ENCODE measurements at regions not wholly inside any gene's neighbourhood (a gene's known extent, or its start where the extent isn't known, plus 50 kb on each side); places are given as distances from the start of the nearest gene placed in this dataset.

DNA sequence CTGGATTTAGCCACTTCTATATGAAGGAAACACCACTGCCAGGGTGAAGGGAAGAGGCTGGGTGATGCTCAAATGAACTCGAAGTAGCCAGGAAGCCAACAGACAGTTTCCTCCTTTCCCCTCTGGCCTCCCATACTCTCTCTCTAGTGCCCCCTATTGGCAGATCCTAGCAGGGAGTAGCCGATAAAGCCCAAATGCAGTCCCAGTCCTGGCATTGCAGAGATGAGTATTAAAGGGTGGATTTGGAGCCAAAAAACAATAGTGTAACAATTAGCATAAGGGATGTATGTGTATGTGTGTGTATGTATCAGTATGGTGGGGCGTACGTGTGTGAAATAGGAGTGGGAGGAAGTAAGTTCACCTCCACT lies 213.8 kb upstream of the LDB2 start:
- DNase-seq (ENCODE audit: low read depth), result no peak

DNA sequence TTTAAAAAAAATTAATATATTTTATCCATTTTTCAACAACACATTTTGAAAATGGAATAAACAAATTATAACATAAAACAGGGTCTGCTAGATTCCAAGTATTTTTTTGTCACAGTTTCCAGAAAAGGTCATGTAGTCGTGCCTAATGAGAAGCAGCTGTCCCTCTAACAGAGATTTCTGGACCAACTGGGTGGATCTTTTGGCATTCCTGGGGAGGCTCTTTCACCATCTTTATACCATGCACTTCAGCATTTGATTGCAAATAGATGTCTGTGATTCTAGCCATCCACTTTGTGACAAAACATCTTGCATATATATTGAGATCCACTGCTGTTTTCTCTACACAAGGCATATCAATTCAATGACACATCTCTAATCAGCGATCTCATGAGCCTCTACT lies 210.7 kb upstream of the LDB2 start:
- DNase-seq (ENCODE audit: low read depth), result no peak

DNA sequence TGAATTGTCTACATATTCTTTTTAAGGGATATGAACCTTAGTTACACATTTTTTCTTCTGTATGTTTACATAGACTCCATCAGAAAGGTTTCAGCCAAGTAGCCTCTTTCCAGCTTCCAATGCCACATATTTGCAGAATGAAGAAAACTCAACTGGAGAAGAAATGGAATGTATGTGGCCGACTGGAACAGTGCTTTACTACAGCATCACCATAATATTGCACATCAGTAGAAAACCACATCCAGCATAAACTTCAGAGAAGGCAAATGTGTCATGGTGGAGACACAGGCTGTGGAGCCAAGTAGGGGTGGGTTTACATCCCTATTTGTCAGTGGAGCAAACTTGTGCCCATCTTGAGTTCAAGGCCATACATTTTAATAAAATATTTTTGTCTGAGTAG lies 204.8 kb upstream of the LDB2 start:
- DNase-seq (ENCODE audit: low read depth), result no peak

DNA sequence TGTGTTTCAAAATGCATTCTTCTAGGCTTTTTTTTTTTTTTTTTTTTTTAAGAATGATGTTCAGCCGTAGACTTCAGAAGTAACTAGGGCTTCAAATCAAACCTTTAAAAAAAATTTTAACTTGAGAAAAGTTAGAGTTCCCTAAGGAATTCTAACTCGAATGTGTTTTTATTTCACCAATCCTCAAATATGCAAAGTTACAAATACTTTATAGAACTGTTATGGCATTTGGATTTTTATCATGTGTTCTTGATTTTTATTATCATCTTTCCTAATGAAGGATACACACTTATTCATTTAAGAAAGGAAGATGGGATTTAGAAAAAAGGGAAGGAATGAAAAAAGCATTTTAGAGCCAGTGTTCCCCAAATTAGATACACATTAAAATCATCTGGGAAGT lies 200.6 kb upstream of the LDB2 start:
- no peak for DNase-seq (ENCODE audit: low read depth)

DNA sequence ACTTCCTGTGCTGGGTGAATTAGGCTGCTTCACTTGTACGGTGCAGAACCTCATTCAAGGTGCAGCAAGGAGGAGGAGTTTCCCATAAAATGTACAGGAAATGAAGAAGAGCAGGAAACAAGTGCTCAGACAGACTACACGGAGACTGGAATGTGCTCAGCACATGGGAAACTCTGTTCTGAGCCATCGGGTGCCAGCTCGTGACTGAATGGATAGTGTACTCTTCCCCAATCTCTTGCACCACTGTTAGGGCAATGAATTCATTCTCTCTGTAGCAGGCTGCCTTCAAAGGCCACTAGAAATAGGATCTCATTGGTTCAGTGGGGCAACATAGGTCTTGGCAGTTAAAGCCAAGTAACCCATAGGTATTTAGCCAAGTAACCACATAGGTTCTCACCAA lies 200.0 kb upstream of the LDB2 start:
- no peak for DNase-seq (ENCODE audit: low read depth)

DNA sequence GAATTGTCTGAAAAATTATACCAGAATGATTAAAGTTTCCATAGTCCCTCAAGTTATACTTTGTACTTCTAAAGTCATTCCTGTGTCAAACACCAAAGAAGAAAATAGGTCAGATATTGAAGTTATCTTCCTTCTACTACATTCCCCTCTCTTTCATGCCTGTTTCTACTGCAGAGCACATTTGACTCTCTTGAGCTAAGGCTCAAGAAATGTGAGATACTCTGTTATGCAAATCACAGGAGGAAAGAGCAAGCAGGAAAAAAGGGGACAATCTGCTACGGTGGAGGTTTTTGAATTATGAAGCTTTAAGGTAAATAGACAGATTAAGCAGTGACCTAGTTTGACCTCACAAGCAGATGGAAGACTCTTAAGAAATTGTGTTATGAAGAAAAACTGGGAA lies 198.9 kb upstream of the LDB2 start:
- no peak for DNase-seq (ENCODE audit: low read depth)

DNA sequence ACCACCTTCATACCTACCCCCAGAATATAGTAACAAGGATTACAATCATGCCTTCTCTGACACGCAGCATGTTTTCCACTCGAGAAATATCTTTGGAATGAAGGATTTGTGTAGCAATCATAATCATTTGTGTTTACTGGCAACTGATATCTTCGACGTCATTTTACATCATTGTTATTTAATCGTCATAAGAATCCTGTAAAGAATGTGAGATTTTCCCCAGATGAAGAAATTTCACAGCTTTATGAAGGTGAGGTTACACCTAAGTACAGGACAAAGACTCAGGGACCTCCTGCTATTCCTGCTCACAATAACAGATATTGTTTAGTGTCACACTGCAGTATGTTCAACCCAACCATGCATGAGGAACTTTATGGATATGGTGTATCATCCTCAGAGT lies 198.2 kb upstream of the LDB2 start:
- no peak for DNase-seq (ENCODE audit: low read depth)

DNA sequence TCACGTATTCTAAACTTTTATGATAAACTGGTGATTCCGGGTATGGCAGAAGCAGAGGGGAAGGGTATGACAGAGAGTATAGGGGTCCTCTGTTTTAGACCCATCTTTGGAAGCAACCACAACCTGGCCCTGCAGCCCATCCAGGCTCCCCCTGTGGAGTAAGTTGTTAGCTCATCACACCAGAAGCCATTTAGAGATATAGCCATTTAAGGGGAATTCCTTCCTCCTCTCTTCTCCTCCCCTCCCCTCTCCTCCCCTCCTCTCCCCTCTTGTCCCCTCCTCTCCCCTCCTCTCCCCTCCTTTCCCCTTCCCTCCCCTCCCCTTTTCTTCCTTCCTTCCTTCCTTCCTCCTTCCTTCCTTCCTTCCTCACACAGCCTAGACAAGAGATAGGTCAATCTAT lies 197.3 kb upstream of the LDB2 start:
- no peak for DNase-seq (ENCODE audit: low read depth)

DNA sequence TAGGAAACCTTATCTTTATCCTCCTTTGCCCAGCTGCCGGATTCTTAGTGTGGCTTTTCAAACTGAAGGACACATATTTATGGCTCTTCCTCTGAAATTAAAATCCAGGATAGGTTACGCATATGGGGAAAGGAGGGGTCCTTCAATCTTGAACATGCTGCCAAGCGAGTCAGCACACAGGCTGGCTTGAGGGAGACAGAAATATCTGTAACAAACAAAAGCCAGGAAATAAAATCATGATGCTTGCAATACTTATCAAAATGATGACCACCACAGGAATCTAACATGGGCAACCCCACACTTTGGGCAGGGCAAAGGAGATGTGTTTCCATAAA lies 196.4 kb upstream of the LDB2 start:
- no peak for DNase-seq (ENCODE audit: low read depth)

DNA sequence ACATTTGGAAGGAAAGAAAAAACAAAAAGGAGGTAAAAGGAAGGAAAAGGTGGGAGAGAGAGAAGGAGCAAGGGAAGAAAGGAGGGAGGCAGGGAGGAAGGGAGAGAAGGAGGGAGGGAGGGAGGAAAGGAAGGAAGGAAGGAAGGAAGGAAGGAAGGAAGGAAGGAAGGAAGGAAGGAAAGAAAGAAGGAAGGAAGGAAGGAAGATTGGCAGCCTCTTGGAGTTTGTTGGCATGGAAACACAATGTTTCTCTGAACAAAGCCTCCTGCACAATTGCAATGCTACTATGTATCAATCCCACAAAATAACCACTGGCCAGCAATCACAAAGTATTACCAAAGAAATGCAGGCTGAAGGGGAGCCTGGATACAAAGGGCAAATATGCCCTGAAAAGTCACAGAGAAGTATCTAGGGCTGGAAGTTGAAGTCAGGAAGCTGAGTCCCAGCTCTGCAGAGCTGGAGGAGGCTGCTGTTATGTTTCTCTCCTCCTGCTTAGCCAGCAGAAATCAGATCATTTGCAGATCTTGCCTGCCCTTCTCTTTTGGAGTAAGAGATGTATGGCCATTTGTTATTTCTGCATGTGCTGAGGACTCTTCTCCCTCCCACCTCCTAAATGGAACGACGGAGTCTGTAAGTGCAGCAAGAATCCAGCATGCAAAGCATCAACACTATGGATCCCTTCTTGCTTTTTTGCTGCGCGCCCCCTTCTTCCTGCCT lies 195.9 kb upstream of the LDB2 start:
- DNase-seq (ENCODE audit: low read depth), result no peak

DNA sequence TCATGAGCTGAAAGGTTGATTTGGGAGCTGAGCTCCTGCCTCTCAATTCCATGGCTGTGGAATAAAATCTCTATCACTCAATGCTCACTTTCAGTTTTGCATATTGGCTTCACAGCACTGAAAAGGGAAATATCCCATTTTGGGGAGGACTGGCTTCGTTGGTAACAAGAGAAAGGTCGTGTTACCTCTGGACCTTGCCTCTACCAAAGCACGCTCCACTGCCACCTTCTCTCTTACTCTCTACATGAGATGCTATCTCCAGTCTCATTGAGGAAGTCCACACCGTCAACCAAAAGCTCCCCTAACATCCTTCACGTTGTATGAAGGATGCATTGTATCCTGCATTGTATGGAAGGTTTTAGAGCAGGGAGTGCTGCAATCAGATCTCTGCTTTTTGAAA lies 195.0 kb upstream of the LDB2 start:
- no peak for DNase-seq (ENCODE audit: low read depth)

DNA sequence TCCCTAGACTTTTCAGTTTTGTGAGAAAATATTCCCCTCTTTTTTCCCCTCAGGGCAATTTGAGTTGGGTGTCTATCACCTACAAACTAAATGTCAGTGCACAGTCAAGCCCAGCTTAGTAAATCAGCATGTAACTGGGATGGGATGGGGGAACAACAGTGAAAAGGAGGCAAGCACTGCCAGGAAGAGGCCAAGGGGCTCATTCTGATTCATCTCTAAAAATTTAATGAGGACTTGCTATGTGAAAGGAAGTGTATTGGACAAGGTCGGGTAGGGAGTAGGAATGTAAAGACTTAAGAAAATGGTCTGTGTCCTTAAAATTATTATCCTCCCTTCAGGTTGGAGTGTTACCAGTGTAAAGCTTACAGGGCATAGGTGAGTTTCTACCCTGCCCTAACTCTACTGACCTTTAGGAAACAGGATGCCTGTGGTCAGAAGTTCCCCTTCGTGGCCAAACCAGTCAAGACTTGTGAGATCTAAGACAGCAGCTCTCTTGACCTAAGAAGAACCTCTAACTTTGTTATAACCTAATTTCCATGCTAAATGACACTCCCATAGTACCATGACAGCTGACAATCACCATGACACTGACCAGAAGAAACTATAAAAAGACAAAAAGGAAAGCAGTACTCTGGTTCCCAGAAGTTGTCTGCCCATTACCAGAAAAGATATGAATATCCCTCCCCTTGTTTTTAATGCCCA lies 194.4 kb upstream of the LDB2 start:
- DNase-seq (ENCODE audit: low read depth), result no peak

DNA sequence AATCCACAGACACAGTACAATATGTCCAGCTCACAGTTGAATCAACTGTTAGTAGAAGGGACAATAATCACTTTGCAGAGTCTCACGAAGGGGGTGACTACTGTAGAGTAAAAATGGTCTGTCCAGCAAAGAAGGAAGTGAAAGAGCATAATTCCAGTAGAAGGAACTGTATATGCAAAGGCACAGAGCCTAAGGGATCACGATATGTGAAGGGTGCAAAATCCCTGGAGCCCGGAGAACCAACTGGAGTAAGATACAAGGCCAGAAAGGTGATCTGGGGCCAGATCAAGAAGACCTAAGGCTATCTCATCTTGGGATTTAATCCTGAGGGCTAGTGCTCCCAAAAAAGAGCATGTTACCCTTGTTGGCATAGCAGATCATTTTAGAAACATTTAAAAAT lies 192.7 kb upstream of the LDB2 start:
- DNase-seq (ENCODE audit: low read depth), result no peak

DNA sequence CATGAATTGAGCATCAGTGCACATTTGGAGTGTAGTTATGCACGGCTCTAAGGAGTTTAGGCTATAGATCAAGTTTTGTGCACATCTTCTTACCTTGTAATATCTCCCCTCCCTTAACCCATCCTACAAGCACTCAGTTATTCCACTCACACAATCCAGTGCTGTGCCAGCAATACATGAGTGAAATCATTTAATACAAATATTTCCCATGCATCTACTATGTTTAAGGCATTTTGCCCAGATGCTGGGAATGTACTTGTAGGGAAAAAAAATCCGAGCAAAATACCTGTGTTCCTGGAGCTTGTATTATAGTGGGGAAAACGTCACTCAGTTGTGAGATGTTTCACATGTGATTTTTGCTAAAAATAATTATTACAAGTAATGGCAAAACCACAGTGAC lies 191.6 kb upstream of the LDB2 start:
- no peak for DNase-seq (ENCODE audit: low read depth)

DNA sequence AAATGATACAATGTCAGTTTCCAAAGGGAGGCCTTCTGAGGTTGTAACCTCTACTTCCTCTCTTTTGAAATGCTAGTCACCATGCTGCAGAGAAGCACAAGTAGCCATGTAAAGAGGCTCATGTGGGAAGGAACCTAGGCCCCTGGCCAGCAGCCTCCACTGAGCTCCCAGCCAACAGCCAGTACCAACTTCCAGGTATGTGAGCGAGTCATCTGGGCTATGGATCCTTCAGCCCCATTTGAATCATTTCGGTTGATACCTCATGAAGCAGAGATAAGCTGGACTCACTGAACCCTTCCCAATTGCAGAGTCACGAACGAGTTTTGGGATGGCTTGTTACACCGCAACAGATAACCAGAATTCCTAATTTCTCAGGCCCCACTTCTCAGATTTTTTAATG lies 187.0 kb upstream of the LDB2 start:
- no peak for DNase-seq (ENCODE audit: low read depth)

DNA sequence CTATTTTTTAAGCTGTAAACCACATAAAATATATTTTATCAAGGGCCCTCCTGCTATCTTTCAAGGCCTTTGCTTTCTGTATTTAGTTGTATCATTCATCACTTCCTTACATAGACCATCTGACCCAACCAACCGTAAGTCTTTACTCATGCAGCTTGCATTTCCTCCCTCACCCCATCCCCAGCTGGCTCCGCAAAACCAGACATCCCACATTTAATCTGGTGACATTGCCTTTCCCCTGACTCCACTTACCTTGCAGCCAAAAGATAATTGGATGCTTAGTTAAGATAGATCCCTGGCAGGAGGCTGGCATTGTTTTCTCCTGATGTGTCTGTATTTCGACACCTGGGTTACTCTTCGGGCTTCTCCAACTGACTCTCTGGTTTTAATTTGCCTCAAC lies 183.7 kb upstream of the LDB2 start:
- no peak for DNase-seq (ENCODE audit: low read depth)

DNA sequence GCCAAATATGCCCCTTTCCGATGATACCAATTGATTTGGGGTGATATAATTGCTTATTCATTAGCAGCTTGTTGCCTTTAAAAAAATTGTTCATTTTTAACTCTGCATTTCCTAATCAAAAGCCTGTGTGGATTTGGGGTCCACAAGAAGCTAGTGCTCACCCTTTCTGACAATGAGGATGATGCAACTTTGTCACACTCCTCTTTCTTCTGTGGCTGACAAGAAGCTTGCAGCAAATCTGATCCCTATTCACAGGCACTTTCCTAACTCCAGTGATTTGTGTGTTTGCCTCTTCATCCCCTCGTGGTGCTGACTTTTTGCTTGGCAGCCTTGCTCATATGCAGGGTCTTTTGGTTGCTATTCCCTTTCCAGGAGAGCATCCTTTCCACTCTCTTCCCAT lies 182.7 kb upstream of the LDB2 start:
- no peak for DNase-seq (ENCODE audit: low read depth)

DNA sequence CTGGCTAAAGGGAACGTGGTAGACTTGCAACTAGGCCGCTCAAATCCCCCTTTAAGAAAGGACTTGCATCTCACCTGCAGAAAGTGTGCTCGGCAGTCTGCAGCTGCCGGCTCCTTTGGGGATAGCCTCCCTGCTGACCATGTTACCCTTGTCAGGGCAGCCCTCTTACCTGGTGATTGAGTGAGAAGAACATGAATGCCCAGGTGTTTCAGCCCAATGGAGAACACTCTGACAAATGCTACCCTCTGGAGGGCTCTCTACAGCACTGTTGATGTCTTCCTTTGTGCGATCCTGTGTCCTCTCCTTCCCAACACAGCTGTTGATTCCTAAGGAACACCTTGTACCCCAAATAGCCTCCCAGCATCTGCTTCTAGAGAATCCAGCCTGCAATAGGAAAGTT lies 178.7 kb upstream of the LDB2 start:
- DNase-seq (ENCODE audit: low read depth), result no peak

DNA sequence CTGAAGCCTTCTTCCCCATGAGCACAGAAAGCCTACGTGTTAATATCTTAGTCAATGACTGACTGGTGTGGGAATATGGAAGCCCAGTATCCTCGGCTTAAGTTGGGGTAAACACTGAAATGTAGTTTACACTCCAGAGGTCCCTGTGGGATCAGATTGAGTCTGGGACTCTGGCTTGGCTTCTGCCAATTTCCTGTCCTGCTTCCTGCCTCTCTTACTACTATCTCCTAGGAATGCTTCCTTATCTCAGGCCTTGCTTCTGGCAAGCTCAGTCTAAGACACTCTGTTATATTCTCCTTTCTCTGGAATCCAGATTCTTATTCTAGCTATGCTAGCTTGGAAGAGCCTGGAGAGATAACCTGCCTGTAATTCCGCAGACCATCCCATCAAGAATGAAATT lies 174.0 kb upstream of the LDB2 start:
- no peak for DNase-seq (ENCODE audit: low read depth)

DNA sequence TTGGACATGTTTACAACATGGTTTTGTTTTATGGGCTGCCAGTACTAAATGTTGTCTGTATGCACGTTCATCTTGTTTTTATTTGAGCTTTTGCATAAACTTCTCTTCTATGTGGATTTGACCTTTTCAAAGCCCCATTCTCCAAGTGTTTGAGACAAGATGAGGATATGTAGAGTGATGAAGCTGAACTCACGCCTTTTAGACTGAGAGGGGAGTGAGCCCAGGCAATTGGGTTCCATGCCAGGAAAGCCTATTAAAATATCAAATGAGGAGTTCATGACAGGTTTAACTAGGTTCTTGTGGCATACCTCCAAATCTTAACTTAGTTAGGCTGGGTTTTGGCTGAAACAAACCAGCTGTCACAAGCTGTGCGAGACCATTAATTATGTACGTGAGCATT lies 170.4 kb upstream of the LDB2 start:
- DNase-seq (ENCODE audit: low read depth), result no peak

DNA sequence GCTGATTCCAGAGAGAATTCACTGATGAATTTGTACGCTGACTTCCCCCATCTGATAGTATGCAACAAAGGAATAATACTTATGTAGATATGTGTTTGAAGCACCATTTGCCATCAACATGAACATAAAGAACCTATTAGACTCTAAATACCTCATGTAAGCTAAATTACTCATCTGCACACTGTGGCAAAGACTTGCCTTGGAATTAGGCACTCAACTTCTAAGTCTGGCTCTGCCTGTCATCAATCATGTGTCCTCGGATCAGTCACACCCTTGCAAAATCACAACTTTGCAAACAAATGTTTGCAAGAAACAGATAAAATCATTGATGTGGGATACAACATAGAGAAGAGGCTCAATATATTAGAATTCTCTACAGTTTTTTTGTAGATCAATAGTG lies 169.9 kb upstream of the LDB2 start:
- no peak for DNase-seq (ENCODE audit: low read depth)

DNA sequence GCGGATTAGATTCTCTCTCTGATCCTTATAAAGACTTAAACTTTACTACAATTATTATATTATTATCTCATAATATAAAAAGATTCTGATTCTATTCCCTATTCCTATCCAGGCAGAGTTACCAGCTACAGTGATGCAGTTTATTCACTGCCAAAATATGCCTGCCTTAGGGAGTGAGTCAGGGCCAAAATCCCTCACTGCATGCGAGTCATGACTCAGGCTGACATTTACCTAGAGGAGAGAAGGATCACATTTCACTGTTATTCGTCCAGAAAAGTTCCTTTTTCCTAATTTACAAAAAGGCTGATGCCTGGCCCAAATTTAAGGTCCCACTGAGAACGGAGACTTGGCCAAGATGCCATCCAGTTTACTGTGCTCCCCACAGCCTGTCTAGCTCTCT lies 168.5 kb upstream of the LDB2 start:
- no peak for DNase-seq (ENCODE audit: low read depth)

DNA sequence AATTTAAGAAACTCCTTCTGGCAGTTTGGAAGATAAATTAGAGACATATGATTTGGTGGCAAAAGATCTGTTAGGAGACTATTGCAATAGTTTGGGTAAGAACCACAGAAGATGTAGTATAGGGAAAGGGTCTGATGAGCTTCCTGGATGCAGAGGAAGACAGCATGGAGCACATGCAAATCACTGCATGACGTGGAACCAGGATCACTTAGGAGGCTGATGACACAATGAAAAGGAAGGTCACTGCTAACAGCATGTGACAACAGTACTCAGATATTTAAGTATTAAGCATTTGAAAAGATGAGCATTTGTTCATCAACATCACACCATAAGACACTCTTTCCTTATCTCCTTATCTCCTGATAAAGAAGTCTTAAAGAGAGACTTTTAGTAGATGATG lies 167.8 kb upstream of the LDB2 start:
- no peak for DNase-seq (ENCODE audit: low read depth)

DNA sequence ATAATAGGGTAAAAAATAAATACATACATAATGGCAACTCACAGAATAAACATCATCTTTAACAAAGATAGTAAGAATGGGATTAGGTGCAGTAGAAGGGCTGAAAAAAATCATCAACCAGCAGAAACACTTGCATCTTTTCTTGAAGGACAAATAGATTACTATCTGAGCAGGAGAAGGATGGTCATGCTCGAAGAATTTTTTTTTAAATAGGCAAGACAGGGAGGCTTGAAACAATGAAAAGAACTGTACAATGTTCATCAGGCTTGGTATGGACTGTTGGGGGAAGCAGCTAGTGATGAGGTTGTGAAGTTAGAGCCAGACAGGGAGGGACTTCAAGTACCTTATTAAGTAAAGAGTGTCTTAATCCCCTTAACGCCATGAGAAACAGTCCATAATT lies 167.4 kb upstream of the LDB2 start:
- no peak for DNase-seq (ENCODE audit: low read depth)

DNA sequence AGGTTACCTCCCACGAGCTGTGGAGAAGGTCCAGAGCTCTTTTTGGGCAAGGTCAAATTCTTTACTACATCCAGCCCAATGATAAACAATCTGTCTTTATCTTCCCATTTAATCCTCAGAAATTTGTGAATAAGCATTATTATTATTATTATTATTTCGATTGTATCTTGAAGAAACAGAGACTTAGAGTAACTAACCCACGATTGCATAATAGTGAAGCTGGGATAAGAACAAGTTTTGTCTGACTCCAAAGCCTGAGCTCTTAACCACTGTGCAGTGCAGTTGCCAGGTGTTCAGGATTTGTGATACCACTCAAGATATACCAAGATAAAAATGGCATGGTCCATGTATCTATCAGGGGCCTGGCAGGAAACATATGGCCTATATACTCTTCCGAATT lies 166.5 kb upstream of the LDB2 start:
- DNase-seq (ENCODE audit: low read depth), result no peak

Data from T-helper 22 cell (primary cell).